ENCODE measurements at regions not wholly inside any gene's neighbourhood (a gene's known extent, or its start where the extent isn't known, plus 50 kb on each side); places are given as distances from the start of the nearest gene placed in this dataset.

DNA sequence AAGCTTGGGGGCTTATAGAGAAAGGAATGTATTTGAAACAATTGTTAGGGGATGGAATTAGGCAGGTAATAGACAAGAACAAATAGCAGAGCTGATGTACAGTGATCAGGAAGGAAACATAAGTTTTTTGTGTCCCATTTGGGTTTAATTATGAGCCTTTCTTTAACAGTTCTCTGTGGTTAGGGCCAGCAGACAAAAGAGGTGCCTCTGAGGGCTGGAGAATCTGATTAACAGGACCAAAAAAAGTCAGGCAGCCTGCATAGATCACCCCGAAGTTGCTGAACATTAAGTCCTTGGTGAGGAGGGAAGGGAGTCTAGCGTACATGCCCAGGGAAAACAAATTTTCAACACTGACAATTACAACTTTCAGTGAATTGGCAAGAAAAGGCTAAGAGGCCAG, 88.6 kb upstream of the SPRED1 start:
- TF ChIP-seq, protein P1, sequence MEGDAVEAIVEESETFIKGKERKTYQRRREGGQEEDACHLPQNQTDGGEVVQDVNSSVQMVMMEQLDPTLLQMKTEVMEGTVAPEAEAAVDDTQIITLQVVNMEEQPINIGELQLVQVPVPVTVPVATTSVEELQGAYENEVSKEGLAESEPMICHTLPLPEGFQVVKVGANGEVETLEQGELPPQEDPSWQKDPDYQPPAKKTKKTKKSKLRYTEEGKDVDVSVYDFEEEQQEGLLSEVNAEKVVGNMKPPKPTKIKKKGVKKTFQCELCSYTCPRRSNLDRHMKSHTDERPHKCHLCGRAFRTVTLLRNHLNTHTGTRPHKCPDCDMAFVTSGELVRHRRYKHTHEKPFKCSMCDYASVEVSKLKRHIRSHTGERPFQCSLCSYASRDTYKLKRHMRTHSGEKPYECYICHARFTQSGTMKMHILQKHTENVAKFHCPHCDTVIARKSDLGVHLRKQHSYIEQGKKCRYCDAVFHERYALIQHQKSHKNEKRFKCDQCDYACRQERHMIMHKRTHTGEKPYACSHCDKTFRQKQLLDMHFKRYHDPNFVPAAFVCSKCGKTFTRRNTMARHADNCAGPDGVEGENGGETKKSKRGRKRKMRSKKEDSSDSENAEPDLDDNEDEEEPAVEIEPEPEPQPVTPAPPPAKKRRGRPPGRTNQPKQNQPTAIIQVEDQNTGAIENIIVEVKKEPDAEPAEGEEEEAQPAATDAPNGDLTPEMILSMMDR (IDR thresholded peaks at IDR 0.05) = no peak
- TF ChIP-seq SMC3 (IDR thresholded peaks at IDR 0.05) (no peak), POLR2A (IDR thresholded peaks at IDR 0.05; ENCODE audit: low read length) (no peak), TP53 (CRISPR knock-in tag; IDR thresholded peaks at IDR 0.05) (no peak), HOXB13 (CRISPR knock-in tag; IDR thresholded peaks at IDR 0.05; ENCODE audit: low read depth) (no peak), JUNB (IDR thresholded peaks at IDR 0.05) (no peak), CEBPB (IDR thresholded peaks at IDR 0.05) (no peak), EP300 (IDR thresholded peaks at IDR 0.05) (no peak), ZFP36 (IDR thresholded peaks at IDR 0.05; ENCODE audit: borderline replicate concordance, partially characterized antibody) (no peak), RFX5 (IDR thresholded peaks at IDR 0.05) (no peak), KDM1A (IDR thresholded peaks at IDR 0.05; ENCODE audit: low read depth) (no peak)
- TF ChIP-seq, protein P2, sequence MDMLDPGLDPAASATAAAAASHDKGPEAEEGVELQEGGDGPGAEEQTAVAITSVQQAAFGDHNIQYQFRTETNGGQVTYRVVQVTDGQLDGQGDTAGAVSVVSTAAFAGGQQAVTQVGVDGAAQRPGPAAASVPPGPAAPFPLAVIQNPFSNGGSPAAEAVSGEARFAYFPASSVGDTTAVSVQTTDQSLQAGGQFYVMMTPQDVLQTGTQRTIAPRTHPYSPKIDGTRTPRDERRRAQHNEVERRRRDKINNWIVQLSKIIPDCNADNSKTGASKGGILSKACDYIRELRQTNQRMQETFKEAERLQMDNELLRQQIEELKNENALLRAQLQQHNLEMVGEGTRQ (IDR thresholded peaks at IDR 0.05) = no peak
- TF ChIP-seq, protein P3, sequence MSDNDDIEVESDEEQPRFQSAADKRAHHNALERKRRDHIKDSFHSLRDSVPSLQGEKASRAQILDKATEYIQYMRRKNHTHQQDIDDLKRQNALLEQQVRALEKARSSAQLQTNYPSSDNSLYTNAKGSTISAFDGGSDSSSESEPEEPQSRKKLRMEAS (IDR thresholded peaks at IDR 0.05) = no peak
- TF ChIP-seq, protein P4, sequence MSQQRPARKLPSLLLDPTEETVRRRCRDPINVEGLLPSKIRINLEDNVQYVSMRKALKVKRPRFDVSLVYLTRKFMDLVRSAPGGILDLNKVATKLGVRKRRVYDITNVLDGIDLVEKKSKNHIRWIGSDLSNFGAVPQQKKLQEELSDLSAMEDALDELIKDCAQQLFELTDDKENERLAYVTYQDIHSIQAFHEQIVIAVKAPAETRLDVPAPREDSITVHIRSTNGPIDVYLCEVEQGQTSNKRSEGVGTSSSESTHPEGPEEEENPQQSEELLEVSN (IDR thresholded peaks at IDR 0.05; ENCODE audit: borderline replicate concordance, low read depth) = no peak
